Right lobe of liver (tissue), 4 donors: ENCODE measurements at regions not wholly inside any gene's neighbourhood (a gene's known extent, or its start where the extent isn't known, plus 50 kb on each side); places are given as distances from the start of the nearest gene placed in this dataset.

Experiments
- POLR2A ChIP-seq: fragments of 450-650 bp; IDR thresholded peaks from one replicate; pipeline ENCODE4 v1.6.1; 2017; ENCODE audit warnings: antibody characterized with exemption, mild to moderate bottlenecking
- TF ChIP-seq, protein P1 (sequence below), 4 donors: fragments of 200-600 bp in 3 of 4; fragments of 450-650 bp in 1 of 4; IDR thresholded peaks; one replicate each; pipeline versions ENCODE4 v1.5.1 to v1.8.0; 2016 to 2022; ENCODE audit warnings: antibody characterized with exemption in 4 of 4, mild to moderate bottlenecking in 2 of 4
- donor health status: DM: no; HTN: no; CAD: no.
- donor health status: DM: no; HTN: no; CAD: no.
- donor health status: DM: no; HTN: yes; CAD: no.

DNA sequence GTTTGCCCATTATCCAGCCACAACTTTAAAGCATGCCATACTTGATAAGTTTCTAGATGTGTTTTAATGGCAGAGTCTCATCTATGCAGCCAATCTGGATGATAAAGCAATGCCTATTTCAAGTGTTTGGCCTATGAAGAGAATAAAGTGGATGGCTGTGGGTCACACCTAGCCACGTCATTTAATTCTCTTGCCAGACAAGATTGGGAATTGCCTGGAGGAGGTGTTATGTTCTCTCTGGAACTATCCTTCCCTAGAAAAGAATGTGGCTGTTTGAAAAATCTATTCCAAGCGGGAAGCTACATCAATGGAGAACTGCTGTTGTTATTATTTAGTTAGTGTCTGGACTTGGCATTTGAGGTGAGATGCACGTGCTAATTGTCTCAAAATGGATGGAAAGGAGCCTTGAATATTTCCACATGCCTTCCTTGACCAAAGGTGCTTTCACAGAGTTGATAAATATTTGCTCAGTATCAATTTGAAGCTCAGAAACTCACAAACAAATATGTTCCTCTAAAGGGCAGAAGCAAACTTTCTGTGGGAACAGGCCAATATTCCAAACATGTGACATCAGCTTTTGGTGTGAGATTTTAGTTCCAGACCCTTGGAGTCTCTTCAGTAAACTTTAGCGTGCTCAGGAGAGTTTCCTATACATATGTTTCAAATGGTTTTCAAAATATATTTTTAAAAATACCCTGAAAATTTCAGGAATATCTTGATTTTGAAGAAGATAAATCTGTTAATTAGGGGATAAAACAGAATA is 510.6 kb upstream of the SGO1 start:
- TF ChIP-seq POLR2A: no peak
- TF ChIP-seq, protein P1, sequence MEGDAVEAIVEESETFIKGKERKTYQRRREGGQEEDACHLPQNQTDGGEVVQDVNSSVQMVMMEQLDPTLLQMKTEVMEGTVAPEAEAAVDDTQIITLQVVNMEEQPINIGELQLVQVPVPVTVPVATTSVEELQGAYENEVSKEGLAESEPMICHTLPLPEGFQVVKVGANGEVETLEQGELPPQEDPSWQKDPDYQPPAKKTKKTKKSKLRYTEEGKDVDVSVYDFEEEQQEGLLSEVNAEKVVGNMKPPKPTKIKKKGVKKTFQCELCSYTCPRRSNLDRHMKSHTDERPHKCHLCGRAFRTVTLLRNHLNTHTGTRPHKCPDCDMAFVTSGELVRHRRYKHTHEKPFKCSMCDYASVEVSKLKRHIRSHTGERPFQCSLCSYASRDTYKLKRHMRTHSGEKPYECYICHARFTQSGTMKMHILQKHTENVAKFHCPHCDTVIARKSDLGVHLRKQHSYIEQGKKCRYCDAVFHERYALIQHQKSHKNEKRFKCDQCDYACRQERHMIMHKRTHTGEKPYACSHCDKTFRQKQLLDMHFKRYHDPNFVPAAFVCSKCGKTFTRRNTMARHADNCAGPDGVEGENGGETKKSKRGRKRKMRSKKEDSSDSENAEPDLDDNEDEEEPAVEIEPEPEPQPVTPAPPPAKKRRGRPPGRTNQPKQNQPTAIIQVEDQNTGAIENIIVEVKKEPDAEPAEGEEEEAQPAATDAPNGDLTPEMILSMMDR (IDR thresholded peaks at IDR 0.05): no peak
